ENCODE measurements at regions not wholly inside any gene's neighbourhood (a gene's known extent, or its start where the extent isn't known, plus 50 kb on each side); places are given as distances from the start of the nearest gene placed in this dataset.

DNA sequence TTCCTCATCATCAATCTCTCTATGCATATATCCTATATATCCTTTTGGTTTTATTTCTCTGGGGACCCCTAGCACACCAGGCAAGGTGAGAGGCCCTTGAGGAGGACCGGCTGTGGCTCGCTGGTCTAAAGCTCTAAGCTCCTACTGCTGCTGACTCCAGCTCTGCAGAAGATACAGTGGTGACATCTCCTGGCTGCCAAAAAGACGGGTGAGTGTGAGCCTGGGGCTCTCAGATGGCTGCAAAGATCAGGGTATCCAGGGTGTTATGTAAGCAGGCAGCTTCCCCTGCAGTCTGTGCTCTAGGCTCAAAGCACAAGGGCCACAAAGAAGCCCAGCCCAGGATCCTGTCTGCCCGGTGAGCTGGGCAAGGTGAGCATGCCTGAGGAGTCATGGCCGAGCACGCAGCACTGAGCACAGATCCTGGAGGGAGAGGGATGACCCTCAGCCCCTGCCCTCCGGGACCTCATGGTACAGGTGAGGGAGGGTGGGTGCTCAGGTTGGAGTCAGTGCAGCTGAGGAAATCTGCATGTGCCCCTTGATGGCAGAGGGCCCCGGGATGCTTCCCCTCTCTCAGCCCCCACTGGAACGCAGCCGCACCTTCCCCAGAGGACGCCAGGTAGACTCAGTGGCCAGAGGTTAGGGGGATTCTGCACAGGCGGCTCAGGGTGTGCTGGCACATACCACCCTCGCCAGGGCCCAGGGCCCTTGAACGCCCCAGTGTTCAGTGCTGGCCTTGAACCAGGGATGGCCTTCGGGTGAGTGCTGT lies 95.4 kb upstream of the INSIG1 start:
- TF ChIP-seq CTCF (optimal IDR thresholded peaks at IDR 0.05 in 1 of 3, IDR thresholded peaks at IDR 0.05 in 1 of 3, conservative IDR thresholded peaks at IDR 0.05 in 1 of 3; ENCODE audit: extremely low read depth in 1 of 3, insufficient read depth in 2 of 3, low read length in 3 of 3) (no peak), EZH2 (IDR thresholded peaks at IDR 0.05; ENCODE audit: low read length) (no peak)

Measured in keratinocyte (primary cell).